Transverse colon (tissue), 4 donors: ENCODE measurements at regions not wholly inside any gene's neighbourhood (a gene's known extent, or its start where the extent isn't known, plus 50 kb on each side); places are given as distances from the start of the nearest gene placed in this dataset.

Source experiments
- CTCF ChIP-seq, 5 experiments: fragments of 200-600 bp in 3 of 5; fragments of 450-650 bp in 2 of 5; sonication (generic) in 3 of 5; IDR thresholded peaks; 1 replicate in 2 of 5; 2 replicates in 3 of 5; pipeline ENCODE4 v1.5.1; 2016 to 2017; ENCODE audit warnings: antibody characterized with exemption in 5 of 5, inconsistent platforms in 3 of 5, mild to moderate bottlenecking in 2 of 5, moderate library complexity in 1 of 5
- EP300 ChIP-seq: sonication (generic); formaldehyde crosslinking; IDR thresholded peaks from one replicate; pipeline ENCODE4 v1.6.1; 2017; ENCODE audit warnings: antibody characterized with exemption, low read depth
- POLR2A ChIP-seq: fragments of 450-650 bp; IDR thresholded peaks from one replicate; pipeline ENCODE4 v1.6.1; 2016; ENCODE audit warnings: antibody characterized with exemption, mild to moderate bottlenecking, moderate library complexity
- POLR2AphosphoS5 ChIP-seq, 3 donors: sonication (generic); formaldehyde crosslinking; IDR thresholded peaks; one replicate each; pipeline ENCODE4 v1.6.1; 2016; ENCODE audit warnings: antibody characterized with exemption in 3 of 3

DNA sequence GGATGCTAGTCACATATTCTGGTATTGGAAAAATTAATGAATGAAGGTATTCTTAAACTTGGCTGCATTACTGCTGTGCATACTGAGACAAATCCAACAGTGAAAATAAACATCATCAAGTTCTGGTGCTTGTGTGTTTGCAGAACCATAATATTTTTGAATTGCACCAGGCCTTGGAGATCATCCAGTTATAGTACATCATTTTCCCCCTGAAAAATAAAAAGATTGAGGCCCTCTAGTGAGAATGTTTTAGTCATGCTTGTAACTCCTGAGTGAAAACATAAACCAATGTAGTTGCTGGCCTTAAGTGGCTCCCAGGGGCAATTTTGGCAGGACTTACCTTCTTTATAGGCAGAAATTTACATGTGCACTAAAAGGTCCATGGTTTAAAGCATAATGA lies 218.8 kb upstream of the TMEM229A start:
- TF ChIP-seq EP300 (no peak), CTCF (IDR thresholded peaks at IDR 0.05) (no peak), POLR2A (no peak), POLR2AphosphoS5 (IDR thresholded peaks at IDR 0.05) (no peak)
